ENCODE measurements at regions not wholly inside any gene's neighbourhood (a gene's known extent, or its start where the extent isn't known, plus 50 kb on each side); places are given as distances from the start of the nearest gene placed in this dataset.
A peak's percentile ranks its signal among the peaks of the same experiment; 100 is the strongest.

GRCh38 chr4:52472444-52472843 is 186.7 kb downstream of the USP46 start:
- H3K9me3 ChIP-seq: no peaks in the 10 kb centered on the region
- intact Hi-C loops (cut with DNase I): no loop called here
- H3K4me3 ChIP-seq: no peak overlapping the region
- no peaks in the 10 kb centered on the region for H3K27me3 ChIP-seq
- peaks cover 0 to 14% (median 0%) of the 10 kb centered on the region in 9 donors for H3K4me1 ChIP-seq
- H3K36me3 ChIP-seq: no peaks in the 10 kb centered on the region
- ATAC-seq (no peak), DNase-seq (no peak)
- TF ChIP-seq CTCF (IDR thresholded peaks at IDR 0.05): no peak
- H3K27ac ChIP-seq: no peak overlapping the region
- 72 to 76% methylated on average over 1 of the region's 1 CpG for WGBS, 2 donors

DNA sequence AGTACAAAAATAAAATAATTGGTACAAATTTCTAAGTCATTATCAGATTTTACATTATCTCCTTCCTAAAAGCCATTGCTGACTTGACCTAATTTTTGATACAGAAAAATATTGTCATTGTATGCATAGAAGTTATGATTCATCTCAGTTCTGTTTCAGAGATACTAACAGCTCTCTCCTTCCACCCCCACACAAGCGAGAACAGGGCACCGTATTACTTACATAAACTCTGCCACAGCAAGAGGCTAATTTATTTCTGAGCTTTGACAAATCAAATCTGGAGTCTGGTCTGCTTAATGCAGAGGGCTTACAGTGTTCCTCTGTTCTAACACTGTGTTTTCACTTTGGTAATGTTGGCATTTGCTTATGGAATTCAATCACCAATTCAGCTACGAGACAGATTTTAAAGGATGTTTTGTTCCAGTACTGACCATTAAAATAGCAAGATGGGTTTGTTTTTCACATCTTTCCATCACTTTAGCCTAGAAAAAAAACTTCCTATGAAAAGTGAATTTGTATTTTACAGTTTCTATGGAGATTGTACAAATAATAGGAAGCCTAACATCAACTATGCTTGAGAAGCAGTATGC is 181.8 kb downstream of the USP46 start:
- Histone ChIP-seq H3K4me1 (peaks cover 0 to 5% (median 0%) of the 10 kb centered on the region in 9 donors), H3K36me3 (no peaks in the 10 kb centered on the region), H3K27ac (no peak overlapping the region), H3K4me3 (no peak overlapping the region), H3K9me3 (no peaks in the 10 kb centered on the region), H3K27me3 (no peaks in the 10 kb centered on the region)
- 70 to 72% methylated on average over 3 of the region's 3 CpGs for WGBS, 2 donors
- intact Hi-C loops (cut with DNase I): no loop called here
- DNase-seq (no peak), ATAC-seq (peak in 2 of 8 donors; percentile 38 to 44)
- no peak for TF ChIP-seq CTCF (IDR thresholded peaks at IDR 0.05)

- intact Hi-C loops (cut with DNase I): no loop called here
- no peak for ATAC-seq
- 40 to 41% methylated on average over 2 of the region's 2 CpGs for WGBS, 2 donors
These were observed 175.8 kb downstream of the USP46 start for GRCh38 chr4:52483186-52483890.

GRCh38 chr4:52507774-52508173 is 151.3 kb downstream of the USP46 start:
- intact Hi-C loops (cut with DNase I): no loop called here
- ATAC-seq: peak; percentile 76 to 88 (median 80)
- WGBS, 2 donors: 13 to 19% methylated on average over 1 of the region's 1 CpG

More at GRCh38 chr4:52483186-52483890, 175.8 kb downstream of the USP46 start:
- Histone ChIP-seq H3K27ac (no peak overlapping the region), H3K4me3 (no peak overlapping the region), H3K36me3 (no peaks in the 10 kb centered on the region), H3K9me3 (no peaks in the 10 kb centered on the region), H3K4me1 (peaks cover 0 to 4% (median 0%) of the 10 kb centered on the region in 9 donors), H3K27me3 (no peaks in the 10 kb centered on the region)
- DNase-seq: no peak
- no peak for TF ChIP-seq CTCF (IDR thresholded peaks at IDR 0.05)

More at GRCh38 chr4:52507774-52508173, 151.3 kb downstream of the USP46 start:
- peak in 1 of 2 donors; percentile 56 for DNase-seq
- no peaks in the 10 kb centered on the region for H3K27me3 ChIP-seq
- no peaks in the 10 kb centered on the region for H3K9me3 ChIP-seq
- no peak for TF ChIP-seq CTCF (IDR thresholded peaks at IDR 0.05)
- no peak overlapping the region for H3K4me3 ChIP-seq
- H3K4me1 ChIP-seq: peaks cover 4 to 40% (median 35%) of the 10 kb centered on the region in 9 donors
- no peaks in the 10 kb centered on the region for H3K36me3 ChIP-seq
- peak overlapping the region in 8 of 10 donors; percentile 8 to 75 (median 58) for H3K27ac ChIP-seq

All from heart right ventricle (tissue), 16 donors.